ENCODE measurements at regions not wholly inside any gene's neighbourhood (a gene's known extent, or its start where the extent isn't known, plus 50 kb on each side); places are given as distances from the start of the nearest gene placed in this dataset.

DNA sequence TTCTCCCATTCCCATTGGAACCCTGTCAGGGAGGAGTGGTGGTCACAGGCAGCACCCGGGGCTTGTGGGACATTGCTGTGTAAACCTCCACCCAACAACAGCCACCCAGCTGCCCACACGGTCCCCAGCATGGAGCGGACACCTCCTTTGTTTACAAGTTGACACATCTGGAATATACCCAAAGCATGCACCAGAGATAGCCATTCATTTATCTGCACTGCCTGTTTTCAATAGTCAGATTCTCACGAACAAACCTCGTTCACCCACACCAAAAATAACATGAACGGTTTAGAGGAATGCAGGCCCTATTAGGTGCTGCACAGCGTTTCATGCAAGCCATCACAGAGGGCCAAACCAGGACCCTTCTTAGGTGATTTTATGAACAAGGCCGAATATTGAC is 244.8 kb downstream of the FOXL1 start:
- H3K27ac ChIP-seq: no peak overlapping the region
- H3K4me3 ChIP-seq: no peak overlapping the region
- H3K27me3 ChIP-seq: peaks cover 0 to 60% of the 10 kb centered on the region in 2 donors
- no peaks in the 10 kb centered on the region for H3K36me3 ChIP-seq
- no peaks in the 10 kb centered on the region for H3K4me1 ChIP-seq
- TF ChIP-seq, protein P1, sequence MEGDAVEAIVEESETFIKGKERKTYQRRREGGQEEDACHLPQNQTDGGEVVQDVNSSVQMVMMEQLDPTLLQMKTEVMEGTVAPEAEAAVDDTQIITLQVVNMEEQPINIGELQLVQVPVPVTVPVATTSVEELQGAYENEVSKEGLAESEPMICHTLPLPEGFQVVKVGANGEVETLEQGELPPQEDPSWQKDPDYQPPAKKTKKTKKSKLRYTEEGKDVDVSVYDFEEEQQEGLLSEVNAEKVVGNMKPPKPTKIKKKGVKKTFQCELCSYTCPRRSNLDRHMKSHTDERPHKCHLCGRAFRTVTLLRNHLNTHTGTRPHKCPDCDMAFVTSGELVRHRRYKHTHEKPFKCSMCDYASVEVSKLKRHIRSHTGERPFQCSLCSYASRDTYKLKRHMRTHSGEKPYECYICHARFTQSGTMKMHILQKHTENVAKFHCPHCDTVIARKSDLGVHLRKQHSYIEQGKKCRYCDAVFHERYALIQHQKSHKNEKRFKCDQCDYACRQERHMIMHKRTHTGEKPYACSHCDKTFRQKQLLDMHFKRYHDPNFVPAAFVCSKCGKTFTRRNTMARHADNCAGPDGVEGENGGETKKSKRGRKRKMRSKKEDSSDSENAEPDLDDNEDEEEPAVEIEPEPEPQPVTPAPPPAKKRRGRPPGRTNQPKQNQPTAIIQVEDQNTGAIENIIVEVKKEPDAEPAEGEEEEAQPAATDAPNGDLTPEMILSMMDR (IDR thresholded peaks at IDR 0.05): no peak
- TF ChIP-seq POLR2AphosphoS5 (IDR thresholded peaks at IDR 0.05): no peak
- TF ChIP-seq POLR2A (IDR thresholded peaks at IDR 0.05): no peak
- no peaks in the 10 kb centered on the region for H3K9me3 ChIP-seq
- DNase-seq (ENCODE audit: low spot score in 2 of 2): no peak
- intact Hi-C loops (cut with DNase I; ENCODE audit: low total_unique reads): no loop called here

DNA sequence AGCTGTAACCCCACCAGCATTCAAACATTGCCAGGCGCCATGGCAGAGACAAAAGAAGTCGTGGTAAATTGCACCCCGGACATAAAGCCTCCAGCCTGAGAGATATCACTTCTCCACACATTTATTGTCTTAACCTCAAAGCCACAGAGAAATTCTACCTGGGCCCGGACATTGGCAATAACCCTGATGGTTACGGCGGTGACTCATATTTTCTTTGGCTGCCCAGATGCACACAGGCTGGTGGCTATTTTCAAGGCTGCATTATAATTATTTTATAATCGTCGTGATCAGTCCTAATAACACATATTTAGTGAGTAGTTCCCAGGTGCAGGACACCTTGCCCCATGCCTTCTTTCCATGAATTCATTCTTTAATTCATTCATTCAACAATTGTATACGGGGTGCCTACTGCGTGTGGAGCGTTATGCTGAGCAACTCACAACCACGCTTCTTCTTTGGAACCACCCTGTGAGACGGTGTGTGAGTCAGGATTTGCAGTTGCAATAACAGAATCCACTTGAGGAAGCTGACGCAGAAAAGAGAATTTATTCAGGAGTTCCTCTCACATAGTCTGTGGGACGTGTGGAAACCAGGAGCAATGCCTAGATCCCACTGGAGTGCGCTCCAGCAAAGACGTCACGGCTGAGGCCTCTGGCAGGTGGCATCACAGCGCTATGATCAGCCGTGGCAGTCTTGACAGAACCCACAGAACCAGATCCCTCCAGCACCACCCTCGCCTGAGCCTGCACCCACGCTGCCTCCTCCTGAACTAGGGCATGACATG is 245.7 kb downstream of the FOXL1 start:
- Histone ChIP-seq H3K27ac (no peak overlapping the region), H3K4me1 (no peaks in the 10 kb centered on the region), H3K27me3 (peaks cover 0 to 64% of the 10 kb centered on the region in 2 donors), H3K9me3 (no peaks in the 10 kb centered on the region), H3K4me3 (no peak overlapping the region), H3K36me3 (no peaks in the 10 kb centered on the region)
- TF ChIP-seq, protein P1 (IDR thresholded peaks at IDR 0.05): no peak
- TF ChIP-seq POLR2AphosphoS5 (IDR thresholded peaks at IDR 0.05): no peak
- TF ChIP-seq POLR2A (IDR thresholded peaks at IDR 0.05): no peak
- intact Hi-C loops (cut with DNase I; ENCODE audit: low total_unique reads): no loop called here
- no peak for DNase-seq (ENCODE audit: low spot score in 2 of 2)

DNA sequence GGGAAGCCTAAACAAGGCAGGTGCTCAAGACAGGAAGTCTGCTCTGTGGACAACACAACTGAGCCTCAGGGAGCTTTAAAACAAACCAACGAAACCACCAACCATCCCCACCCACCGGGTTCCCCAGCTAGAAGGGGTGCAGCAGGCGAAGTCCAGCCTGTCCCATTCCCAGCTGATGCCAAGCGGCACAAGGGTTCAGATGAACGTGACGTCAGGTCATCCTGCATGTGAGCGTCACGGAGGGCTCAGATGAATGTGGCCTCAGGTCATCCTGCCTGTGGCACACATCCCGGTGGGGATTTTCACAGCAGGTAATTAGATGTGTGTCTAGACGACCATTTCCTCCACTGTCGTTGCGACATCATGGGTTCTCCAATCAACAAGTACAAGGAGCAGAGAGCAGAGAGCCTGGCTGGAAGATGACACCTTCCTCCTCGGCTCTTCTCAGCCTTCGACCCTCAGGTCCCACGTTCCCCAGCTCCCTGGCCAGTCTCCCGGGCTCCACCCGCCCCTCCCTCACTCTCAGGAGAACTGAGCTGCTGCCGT is 246.5 kb downstream of the FOXL1 start:
- peaks cover 0 to 64% of the 10 kb centered on the region in 2 donors for H3K27me3 ChIP-seq
- no peaks in the 10 kb centered on the region for H3K36me3 ChIP-seq
- TF ChIP-seq, protein P1 (IDR thresholded peaks at IDR 0.05): no peak
- H3K4me1 ChIP-seq: no peaks in the 10 kb centered on the region
- no peaks in the 10 kb centered on the region for H3K9me3 ChIP-seq
- no peak overlapping the region for H3K27ac ChIP-seq
- H3K4me3 ChIP-seq: no peak overlapping the region
- DNase-seq (ENCODE audit: low spot score in 2 of 2): no peak
- intact Hi-C loops (cut with DNase I; ENCODE audit: low total_unique reads): no loop called here

DNA sequence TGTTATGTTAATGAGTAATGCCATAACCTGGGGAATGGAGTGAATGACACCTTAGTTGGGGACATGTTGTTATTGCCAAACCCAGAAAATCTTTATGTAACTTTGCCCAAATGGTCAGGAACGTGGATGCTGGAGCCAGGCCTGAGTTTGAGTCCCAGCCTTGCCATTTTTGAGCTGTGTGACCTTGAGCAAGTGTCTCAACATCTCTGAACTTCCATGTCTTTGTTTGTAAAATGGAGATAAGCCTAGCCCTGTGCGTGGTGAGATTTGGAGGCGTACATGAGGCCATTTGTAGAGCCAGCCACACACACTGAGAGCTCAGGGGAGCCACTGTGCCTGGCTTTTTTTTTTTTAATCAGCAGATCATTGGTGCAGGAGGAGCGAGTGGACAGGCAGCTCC is 247.3 kb downstream of the FOXL1 start:
- TF ChIP-seq POLR2AphosphoS5 (IDR thresholded peaks at IDR 0.05) (no peak), POLR2A (IDR thresholded peaks at IDR 0.05) (no peak)
- TF ChIP-seq, protein P1 (IDR thresholded peaks at IDR 0.05): no peak
- Histone ChIP-seq H3K27me3 (peaks cover 0 to 64% of the 10 kb centered on the region in 2 donors), H3K4me1 (no peaks in the 10 kb centered on the region), H3K36me3 (no peaks in the 10 kb centered on the region), H3K27ac (no peak overlapping the region), H3K4me3 (no peak overlapping the region), H3K9me3 (no peaks in the 10 kb centered on the region)
- DNase-seq (ENCODE audit: low spot score in 2 of 2): no peak
- intact Hi-C loops (cut with DNase I; ENCODE audit: low total_unique reads): no loop called here

DNA sequence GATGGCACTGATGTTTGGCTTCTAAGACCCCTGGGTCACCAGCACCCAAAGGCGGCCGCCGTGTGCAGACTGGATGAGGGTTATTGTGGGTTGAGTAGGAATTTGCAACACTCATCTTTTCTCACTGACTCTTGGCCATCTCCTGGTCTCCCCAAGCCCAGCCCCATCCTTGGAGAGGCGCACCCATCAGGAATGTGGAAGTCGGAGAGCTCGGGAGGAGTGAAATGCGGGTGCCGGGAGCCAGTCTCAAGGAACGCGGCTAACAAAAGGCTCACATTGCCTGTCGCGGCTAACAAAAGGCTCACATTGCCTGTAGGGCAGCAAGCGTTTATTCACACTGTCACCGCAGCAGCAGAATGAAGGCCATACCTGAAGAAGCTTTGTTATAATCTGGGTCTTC is 248.6 kb downstream of the FOXL1 start:
- Histone ChIP-seq H3K4me3 (no peak overlapping the region), H3K9me3 (no peaks in the 10 kb centered on the region), H3K36me3 (no peaks in the 10 kb centered on the region), H3K4me1 (no peaks in the 10 kb centered on the region), H3K27me3 (peaks cover 0 to 59% of the 10 kb centered on the region in 2 donors), H3K27ac (no peak overlapping the region)
- intact Hi-C loops (cut with DNase I; ENCODE audit: low total_unique reads): no loop called here
- no peak for DNase-seq (ENCODE audit: low spot score in 2 of 2)
- TF ChIP-seq POLR2A (IDR thresholded peaks at IDR 0.05): no peak
- no peak for TF ChIP-seq POLR2AphosphoS5 (IDR thresholded peaks at IDR 0.05)
- TF ChIP-seq, protein P1 (IDR thresholded peaks at IDR 0.05): no peak
